A673 (cell line): ENCODE measurements at regions not wholly inside any gene's neighbourhood (a gene's known extent, or its start where the extent isn't known, plus 50 kb on each side); places are given as distances from the start of the nearest gene placed in this dataset.
"Not testable (repeated sequence)": the region's sequence is repeated elsewhere in the genome, so short reads cannot be mapped to it uniquely, and the experiment has no call there.

Experiments
- BruUV-seq: library from RNA; stranded (reverse); fragments of 400-500 nt; replicated peaks from 2 replicates; lab custom pipeline; 2021; lab: Mats Ljungman, UMichigan
- CTCF ChIA-PET: fragments of 300-600 bp; sonication (Branson Sonifier 250); formaldehyde crosslinking; loops from one replicate; lab custom pipeline; 2022; ENCODE audit warnings: antibody characterized with exemption; lab: Charles Lee
- POLR2A ChIA-PET: fragments of 300-600 bp; sonication (Branson Sonifier 250); formaldehyde crosslinking; loops from one replicate; lab custom pipeline; 2022; ENCODE audit warnings: antibody characterized with exemption; ENCODE audit not compliant: low non-redundant PET; lab: Charles Lee
- DNase-seq: peaks from one replicate; pipeline ENCODE4 v3.0.0-alpha.2; 2015; ENCODE audit warnings: low spot score
- H3K27ac ChIP-seq: fragments of 200-600 bp; sonication (generic); 2 replicates; pipeline ENCODE4 v1.5.1; 2016; ENCODE audit warnings: mixed run types, low read depth, mild to moderate bottlenecking, mixed read lengths, antibody characterized with exemption, low read length; ENCODE audit not compliant: poor library complexity, severe bottlenecking
- H3K27me3 ChIP-seq: fragments of 200-600 bp; sonication (generic); replicated peaks from 2 replicates; pipeline ENCODE4 v1.6.1; 2017; ENCODE audit warnings: mixed run types, low read depth, mild to moderate bottlenecking, mixed read lengths, antibody characterized with exemption, low read length; ENCODE audit not compliant: insufficient read depth, poor library complexity
- H3K36me3 ChIP-seq: fragments of 200-600 bp; sonication (generic); 2 replicates; pipeline ENCODE4 v1.6.1; 2016; ENCODE audit warnings: mixed run types, mild to moderate bottlenecking, mixed read lengths, antibody characterized with exemption, low read length; ENCODE audit not compliant: insufficient read depth, poor library complexity, severe bottlenecking
- H3K4me1 ChIP-seq: fragments of 200-600 bp; sonication (generic); 2 replicates; pipeline ENCODE4 v1.6.1; 2017; ENCODE audit warnings: mixed run types, mild to moderate bottlenecking, mixed read lengths, antibody characterized with exemption, low read length; ENCODE audit not compliant: insufficient read depth, poor library complexity, severe bottlenecking
- H3K4me3 ChIP-seq: fragments of 200-600 bp; sonication (generic); 2 replicates; pipeline ENCODE4 v1.5.1; 2016; ENCODE audit warnings: low read depth, mixed run types, mild to moderate bottlenecking, mixed read lengths, low read length; ENCODE audit not compliant: poor library complexity, severe bottlenecking
- H3K9me3 ChIP-seq: fragments of 200-600 bp; sonication (generic); 2 replicates; pipeline ENCODE4 v1.6.1; 2016; ENCODE audit warnings: mixed run types, low read depth, mild to moderate bottlenecking, mixed read lengths, antibody characterized with exemption, low read length; ENCODE audit not compliant: poor library complexity, severe bottlenecking
- CTCF ChIP-seq: fragments of 300-800, 200-600 bp; sonication (generic); conservative IDR thresholded peaks from 2 replicates; pipeline ENCODE4 v1.5.1; 2017; ENCODE audit warnings: low read depth, mild to moderate bottlenecking, antibody characterized with exemption, low read length, moderate library complexity, mixed read lengths
- EZH2 ChIP-seq: fragments of 200-600 bp; sonication (generic); IDR thresholded peaks from 2 replicates; pipeline ENCODE4 v1.6.1; 2017; ENCODE audit warnings: borderline replicate concordance, low read depth, mild to moderate bottlenecking, mixed read lengths, antibody characterized with exemption, low read length; ENCODE audit not compliant: poor library complexity, severe bottlenecking
- intact Hi-C: fragments of 100-400 bp; cut with micrococcal nuclease; formaldehyde crosslinking; loops from one replicate; pipeline ENCODE4 v1.10.0; 2022; ENCODE audit not compliant: unreplicated experiment

- ChIA-PET CTCF (no interaction called here), POLR2A (no interaction called here)
- no peak overlapping the region for H3K27ac ChIP-seq
- H3K27me3 ChIP-seq, result no peaks in the 10 kb centered on the region
- no TSS peak for BruUV-seq
- intact Hi-C loops, result no loop called here
- no peak for TF ChIP-seq CTCF
- TF ChIP-seq EZH2, result no peak
- no peaks in the 10 kb centered on the region for H3K4me1 ChIP-seq
- no peaks in the 10 kb centered on the region for H3K36me3 ChIP-seq
- no peak for DNase-seq
- H3K4me3 ChIP-seq, result no peak overlapping the region
- H3K9me3 ChIP-seq, result peaks cover 11% of the 10 kb centered on the region
Observed at GRCh38 chr20:2223558-2224367, 72.0 kb upstream of the TGM3 start.

GRCh38 chr20:2224368-2224639 lies 71.5 kb upstream of the TGM3 start:
- DNase-seq, result no peak
- no peak for TF ChIP-seq EZH2
- no peak for TF ChIP-seq CTCF
- H3K9me3 ChIP-seq, result peaks cover 9% of the 10 kb centered on the region
- no peaks in the 10 kb centered on the region for H3K4me1 ChIP-seq
- ChIA-PET POLR2A (no interaction called here), CTCF (interaction anchor here (0.6 to 1.1 kb wide), 2 partner anchors 16 to 149 kb away, joined by 3 read pairs; no protein-coding TSS in a partner anchor)
- H3K27me3 ChIP-seq, result no peaks in the 10 kb centered on the region
- intact Hi-C loops, result no loop called here
- no peaks in the 10 kb centered on the region for H3K36me3 ChIP-seq
- H3K27ac ChIP-seq, result no peak overlapping the region
- BruUV-seq, result no TSS peak
- H3K4me3 ChIP-seq, result no peak overlapping the region

- H3K27ac ChIP-seq, POLR2A ChIA-PET, H3K27me3 ChIP-seq, CTCF ChIA-PET, H3K9me3 ChIP-seq, BruUV-seq, H3K4me3 ChIP-seq, H3K36me3 ChIP-seq, DNase-seq, H3K4me1 ChIP-seq, intact Hi-C loops: not testable (repeated sequence)
Observed at GRCh38 chr20:2227285-2227684, 68.5 kb upstream of the TGM3 start.

GRCh38 chr20:2227861-2228260 lies 67.9 kb upstream of the TGM3 start:
- POLR2A ChIA-PET, result no interaction called here

More at GRCh38 chr20:2227861-2228260, 67.9 kb upstream of the TGM3 start:
- Histone ChIP-seq H3K4me3 (no peak overlapping the region), H3K9me3 (no peaks in the 10 kb centered on the region), H3K36me3 (no peaks in the 10 kb centered on the region), H3K27me3 (no peaks in the 10 kb centered on the region), H3K4me1 (no peaks in the 10 kb centered on the region), H3K27ac (no peak overlapping the region)
- CTCF ChIA-PET, result no interaction called here
- TF ChIP-seq CTCF (no peak), EZH2 (no peak)
- no TSS peak for BruUV-seq
- DNase-seq, result no peak
- intact Hi-C loops, result no loop called here
